NAMALWA (cell line): ENCODE measurements at regions not wholly inside any gene's neighbourhood (a gene's known extent, or its start where the extent isn't known, plus 50 kb on each side); places are given as distances from the start of the nearest gene placed in this dataset.
"Not testable (repeated sequence)": the region's sequence is repeated elsewhere in the genome, so short reads cannot be mapped to it uniquely, and the experiment has no call there.

Experiments used
- DNase-seq: peaks from one replicate; pipeline ENCODE4 v3.0.0-alpha.2; 2015; ENCODE audit warnings: low spot score

DNA sequence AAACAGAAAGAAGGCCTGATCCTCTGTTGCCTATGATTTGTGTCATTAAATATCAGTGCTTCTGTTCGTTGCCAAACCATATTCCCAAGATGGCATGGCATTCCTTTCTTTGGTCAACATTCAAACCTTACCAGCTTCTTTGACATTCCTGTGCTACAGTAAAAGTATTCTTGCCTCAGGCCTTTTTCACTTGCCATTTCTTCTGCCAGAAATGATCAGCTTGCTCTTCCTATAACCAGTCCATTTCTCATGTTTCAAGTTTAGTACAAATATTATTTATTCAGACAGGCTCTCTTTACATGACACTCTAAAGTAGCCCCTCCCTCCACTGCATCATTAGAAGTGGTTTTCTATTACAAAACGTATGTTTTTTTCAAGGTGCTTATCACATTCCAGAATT lies 278.3 kb downstream of the KCNJ2 start:
- DNase-seq, result no peak

DNA sequence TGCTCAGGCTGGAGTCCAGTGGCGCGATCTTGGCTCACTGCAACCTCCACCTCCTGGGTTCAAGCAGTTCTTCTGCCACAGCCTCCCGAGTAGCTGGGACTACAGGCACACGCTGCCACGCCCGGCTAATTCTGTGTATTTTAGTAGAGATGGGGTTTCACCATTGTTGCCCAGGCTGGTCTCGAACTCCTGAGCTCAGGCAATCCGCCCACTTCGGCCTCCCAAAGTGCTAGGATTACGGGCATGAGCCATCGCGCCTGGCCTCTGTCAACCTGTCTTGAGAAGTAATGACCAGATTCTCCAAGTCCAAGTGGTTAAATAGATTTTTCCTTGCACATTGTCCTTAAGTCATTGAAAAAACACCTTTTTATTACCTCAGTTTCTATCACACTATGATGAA lies 283.7 kb downstream of the KCNJ2 start:
- DNase-seq, result not testable (repeated sequence)

DNA sequence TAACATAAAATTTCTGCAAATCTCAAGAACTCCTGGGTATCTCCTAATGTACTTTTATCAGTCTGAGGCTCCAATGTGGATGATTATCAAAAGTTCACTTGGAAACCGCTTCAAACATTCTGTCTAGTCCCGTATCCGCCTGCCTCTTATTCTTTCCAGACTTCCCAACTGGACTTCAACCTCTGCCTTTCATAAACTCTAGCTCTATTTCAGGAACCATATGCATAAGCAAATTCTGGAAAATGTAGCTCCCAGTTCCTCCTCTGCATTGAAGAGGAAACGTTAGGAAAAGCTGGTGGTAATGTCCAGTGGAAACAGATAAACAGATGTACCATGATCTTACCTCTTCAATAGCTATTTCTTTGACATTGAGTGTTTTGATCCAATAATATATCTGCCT lies 285.0 kb downstream of the KCNJ2 start:
- DNase-seq, result no peak

DNA sequence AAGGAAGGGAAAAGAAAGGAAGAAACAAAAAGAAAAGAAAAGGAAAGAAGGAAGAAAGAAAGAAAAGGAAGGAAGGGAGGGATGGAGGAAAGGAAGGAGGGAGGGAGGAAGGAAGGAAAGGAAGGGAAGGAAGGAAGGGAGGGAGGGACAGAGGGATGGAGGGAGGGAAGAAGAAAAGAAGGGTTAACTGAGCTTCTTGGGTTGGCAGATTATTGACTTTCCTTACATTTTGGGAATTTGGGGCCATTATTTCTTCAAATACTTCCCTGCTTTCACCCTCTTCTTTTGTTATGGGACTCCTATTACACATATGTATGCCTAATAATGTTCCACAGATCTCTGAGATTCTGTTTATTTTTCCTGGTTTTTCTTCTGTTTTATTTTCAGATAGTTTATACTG lies 285.6 kb downstream of the KCNJ2 start:
- no peak for DNase-seq

DNA sequence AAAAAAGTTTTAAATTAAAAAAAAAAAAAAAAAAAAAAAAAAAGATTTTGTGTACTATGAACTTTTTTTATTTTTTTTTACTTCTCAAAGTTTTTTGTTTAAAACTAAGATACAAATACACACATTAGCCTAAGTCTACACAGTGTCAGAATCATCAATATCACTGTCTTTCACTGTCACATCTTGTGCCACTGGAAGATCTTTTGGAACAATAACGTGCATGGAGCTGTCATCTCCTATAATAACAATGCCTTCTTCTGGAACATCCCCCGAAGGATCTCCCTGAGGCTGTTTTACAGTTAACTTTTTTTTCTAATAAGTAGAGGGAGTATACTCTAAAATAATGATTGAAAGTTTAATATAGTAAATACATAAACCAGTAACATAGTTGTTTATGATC lies 295.7 kb downstream of the KCNJ2 start:
- no peak for DNase-seq

DNA sequence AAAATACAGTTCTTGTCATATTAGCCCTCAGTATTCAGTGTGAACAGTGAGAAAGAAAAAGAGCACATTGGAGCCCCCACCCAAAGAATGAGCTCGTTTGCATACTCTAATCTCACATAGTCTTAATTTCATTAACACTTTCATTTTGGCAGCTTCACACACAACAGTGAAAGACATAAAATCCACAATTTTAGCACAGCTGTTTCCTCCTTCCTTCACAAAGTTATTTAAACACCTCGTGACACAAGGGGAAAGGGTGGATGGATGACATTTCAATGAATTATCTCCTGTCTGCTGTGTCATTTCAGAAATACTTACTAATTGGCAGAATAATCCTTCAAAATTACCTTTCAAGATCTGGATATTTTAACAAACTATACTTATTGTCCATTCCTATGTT lies 299.3 kb downstream of the KCNJ2 start:
- no peak for DNase-seq

DNA sequence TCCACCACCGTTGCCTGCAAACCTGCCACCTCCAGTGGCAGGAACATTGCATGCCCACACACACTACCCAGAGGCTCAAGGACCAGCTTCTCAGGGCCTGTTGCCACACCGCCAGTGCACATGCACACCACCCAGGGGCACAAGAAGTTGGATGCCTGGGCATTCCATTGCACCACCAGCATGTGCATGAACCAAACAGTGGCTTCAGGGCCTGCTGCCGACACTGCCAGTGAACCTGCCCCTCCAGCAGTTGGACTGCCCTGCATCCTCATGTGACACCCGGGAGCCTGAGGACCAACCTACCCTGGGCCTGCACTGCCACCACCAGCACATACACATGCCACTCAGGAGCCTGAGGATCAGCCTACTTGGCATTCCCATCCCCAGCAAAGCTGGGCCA lies 303.7 kb downstream of the KCNJ2 start:
- DNase-seq, result no peak

DNA sequence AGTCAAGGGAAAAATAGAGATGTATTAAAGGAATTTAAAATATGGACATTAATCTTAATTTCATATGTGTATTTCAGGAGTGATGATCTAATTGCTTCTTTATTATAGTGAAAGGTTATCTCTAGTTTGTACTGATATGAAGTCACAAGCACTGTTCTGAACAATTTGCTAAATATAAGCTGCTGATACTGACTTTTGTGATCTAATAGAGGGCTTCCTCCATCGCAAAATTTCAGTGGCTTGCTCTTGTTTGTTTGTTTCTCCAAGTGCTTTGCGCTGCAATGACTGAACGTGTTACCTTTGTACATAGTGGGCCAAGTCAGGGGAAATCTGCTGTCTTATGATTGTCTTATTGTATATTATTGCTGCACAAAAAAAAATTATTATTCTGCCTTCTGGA lies 307.0 kb downstream of the KCNJ2 start:
- no peak for DNase-seq

DNA sequence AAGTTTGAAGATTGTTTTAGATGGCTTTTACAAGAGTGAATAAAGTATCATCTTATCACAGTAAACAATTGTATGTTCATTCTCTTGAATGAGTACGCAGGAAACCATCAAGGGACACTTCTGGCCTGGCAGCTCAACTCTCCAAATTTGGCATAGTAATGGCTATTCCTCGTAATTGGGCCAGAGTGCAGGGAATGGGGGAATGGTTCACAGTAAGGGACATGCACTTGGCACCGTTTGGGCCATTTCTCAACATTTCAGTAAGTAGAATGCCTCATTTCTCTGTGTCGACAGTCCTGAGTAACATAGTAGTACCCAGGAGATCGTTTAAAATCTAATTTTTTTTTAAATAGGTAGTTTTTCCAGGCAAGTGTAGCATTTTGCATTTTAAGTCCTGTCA lies 309.6 kb downstream of the KCNJ2 start:
- DNase-seq, result no peak

DNA sequence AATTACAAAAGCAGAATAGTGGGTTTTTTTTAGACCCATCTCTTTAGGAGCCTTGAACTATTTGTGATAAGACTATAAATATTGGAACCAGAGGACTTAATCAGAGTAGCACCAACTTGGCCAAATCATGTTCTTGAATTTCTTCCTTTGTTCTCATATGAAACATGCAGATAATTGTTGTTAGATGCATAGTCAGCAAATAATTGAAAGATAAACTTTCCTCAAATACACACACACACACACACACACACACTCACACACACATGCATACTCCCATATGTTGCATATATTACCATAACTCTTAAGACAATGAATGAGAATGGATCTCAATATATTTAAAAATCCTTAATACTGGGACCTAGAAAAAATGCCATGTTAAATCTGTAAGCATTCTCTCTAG lies 310.4 kb downstream of the KCNJ2 start:
- DNase-seq, result no peak

DNA sequence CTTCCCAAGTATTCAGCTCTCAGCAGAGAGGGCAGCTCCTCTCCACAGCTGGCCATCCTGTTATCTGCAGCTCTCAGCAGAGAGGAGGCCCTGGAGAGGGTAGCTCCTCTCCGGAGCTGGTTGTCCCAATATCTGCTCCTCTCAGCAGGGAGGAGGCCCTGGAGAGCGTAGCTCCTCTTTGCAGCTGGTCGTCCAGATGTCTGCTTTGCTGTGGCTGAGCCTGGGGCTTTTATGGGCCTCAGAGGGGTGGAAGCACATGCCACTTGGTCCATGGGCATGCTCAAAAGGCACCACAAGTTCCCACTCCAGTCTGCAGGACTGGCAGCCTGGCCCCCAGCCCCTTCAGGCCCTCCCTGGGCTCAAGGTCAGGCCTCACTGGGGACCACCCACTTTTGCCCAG lies 314.3 kb downstream of the KCNJ2 start:
- no peak for DNase-seq

DNA sequence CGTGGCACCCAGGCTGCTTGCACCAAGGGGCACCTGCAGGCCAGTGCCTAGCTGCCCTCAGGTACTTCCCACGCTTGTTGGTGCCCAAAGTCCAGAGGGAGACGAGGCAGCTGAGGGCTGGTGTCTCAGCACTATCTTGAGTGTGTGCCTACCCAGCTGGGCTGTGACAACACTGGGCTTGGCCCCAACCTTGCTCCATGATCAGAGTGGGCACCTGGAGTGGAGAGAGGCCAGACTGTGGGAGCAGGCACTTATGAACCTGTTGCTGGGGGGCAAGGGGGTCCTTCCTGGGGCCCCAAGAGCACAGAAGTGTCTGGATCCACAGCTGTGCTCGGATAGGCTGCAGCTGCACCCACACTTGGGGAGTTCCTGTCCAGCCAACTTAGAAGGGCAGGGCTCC lies 314.7 kb downstream of the KCNJ2 start:
- no peak for DNase-seq

DNA sequence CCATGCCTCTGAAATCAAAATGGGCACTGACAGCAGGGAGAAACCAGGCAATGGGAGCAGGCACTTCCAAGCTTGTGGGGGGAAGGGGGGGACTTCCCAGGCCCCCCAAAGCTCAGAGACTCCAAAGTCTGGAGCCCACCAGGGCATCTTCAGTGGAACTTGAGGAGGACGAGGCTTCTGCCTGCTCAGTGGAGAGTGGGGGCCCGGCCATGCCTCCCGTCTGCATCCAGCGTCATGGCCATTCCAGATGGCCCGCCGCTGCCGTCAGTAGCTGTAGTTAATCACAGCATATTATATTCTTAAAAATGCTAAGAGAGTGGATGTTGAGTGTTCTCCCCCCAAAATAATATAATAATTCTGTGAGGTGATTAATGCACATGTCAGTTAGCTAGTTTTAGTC lies 315.2 kb downstream of the KCNJ2 start:
- DNase-seq, result no peak

DNA sequence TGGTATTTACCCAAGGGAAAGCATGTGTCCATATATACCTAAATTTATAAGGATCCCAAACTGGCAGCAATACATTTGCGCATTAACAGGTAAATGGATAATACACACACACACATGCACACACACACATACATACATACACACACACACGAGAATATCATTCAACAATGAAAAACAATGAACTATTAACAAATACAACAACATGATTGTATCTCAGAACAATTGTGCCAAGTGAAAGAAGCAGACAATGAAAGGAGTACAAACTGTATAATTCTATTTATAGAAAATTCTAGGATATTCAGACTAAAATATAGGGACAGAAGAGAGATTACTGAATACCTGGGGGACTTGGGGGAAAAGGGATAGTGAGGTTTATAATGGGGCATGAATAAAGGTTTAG lies 323.0 kb downstream of the KCNJ2 start:
- DNase-seq, result no peak

DNA sequence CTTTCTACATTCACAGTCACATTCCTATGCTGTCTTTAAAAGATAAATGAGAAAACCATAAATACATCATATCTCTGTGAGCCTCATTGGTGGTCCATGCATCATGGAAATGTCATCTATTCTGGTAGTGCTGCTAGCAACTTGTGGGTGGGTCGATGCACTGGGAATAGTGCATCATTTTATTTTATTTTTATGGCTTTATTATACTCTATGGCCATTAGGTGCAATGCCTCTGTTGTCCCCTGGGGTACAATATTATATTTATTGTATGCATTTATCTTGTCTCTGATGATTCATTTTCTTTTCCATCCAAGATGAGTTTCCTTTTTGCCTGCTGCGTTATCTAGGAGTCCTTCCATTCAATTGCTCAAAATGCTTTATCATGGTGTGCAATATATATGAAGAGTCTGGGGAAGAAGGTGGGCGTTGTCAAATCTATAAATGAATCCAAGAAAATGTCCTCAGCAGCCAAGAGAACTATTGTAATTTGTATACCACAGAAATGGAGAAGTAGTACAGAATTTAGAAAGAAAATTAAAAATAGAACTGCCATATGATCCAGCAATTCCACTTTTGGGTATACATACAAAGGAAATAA lies 324.0 kb downstream of the KCNJ2 start:
- no peak for DNase-seq

DNA sequence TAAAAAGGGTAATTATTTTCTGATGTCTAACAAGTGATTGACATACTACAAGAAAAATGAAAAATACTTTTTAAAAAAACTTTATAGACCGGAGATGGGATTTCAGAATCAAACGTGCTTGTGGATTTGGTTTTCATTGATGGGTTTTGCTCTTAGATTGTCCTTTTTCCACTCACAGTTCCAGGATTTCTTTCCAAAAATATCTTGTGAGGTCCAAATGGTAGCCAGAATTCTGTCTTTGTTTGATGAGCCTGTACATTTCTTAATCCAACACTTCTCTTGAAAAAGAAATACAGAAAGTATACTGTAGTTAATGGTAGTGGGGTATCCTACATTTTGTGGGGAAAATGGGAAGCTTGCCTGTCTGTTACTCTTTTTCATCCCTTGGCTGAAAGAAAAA lies 329.3 kb downstream of the KCNJ2 start:
- DNase-seq, result no peak

DNA sequence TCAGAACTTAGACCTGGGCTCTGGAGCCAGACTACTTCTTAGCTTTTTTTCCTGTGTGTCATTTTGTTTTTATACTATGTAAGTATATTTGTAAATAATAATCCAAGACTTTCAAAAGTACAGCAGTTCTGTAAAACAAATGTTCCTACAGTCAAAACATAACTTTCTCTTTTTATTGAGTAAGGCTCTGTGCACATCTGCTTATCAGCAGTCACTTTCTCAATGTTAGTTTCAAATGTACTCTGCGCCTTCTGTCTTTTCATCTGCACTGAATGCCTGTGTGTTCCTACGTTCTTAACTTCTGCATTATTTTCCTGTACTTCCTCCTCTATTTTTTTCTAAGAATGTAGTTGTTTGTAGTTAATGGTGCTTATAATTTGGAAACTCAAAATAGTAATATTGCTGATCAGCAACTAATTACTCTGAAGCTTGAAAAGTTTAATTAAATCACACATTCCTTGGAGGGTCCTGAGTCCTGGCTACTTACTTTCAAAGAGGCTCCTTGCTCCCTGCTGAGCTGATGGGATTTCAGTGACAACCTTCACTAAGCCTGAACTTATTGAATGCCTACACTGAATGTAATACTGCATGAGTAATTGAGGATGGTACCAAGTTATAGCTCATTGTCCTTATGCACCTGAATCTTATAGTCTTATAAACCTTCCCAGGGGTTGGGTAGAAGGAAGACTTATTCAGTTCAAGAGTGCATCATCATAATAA lies 329.9 kb downstream of the KCNJ2 start:
- no peak for DNase-seq

DNA sequence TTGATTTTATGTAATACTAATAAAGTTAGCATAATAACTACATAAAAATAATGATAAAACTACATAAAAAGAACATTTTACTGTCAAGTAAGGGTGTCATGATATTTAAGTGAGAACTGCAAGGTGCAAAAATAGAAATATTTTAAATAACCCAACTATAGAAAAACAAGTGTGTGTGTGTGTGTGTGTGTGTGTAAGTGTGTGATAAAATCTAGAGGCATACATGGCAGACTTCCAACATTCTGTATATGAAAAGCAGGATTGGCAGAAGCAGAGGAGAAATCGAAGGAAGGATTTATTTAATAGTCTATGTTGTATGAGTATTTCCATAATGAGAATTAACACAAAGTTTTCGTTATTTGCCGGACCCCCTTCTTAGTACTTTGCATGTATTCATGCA lies 334.1 kb downstream of the KCNJ2 start:
- no peak for DNase-seq

DNA sequence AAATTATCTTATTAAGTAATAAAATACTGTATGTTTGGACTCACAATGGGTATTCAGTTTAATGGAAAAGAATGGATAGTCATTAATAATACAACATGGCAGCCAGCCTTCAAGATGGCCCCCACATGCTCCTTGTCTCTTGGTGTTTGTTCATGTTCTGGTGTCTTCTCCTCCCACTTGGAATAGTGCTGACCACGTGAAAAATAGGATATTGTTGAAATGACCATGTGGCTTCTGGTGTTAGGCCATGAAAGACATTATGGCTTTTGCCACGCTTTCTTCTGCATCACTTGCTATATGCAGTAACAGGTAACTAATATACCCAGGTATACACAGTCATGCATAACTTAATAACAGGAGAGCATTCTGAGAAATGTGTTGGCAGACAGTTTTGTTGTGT lies 341.0 kb downstream of the KCNJ2 start:
- no peak for DNase-seq

DNA sequence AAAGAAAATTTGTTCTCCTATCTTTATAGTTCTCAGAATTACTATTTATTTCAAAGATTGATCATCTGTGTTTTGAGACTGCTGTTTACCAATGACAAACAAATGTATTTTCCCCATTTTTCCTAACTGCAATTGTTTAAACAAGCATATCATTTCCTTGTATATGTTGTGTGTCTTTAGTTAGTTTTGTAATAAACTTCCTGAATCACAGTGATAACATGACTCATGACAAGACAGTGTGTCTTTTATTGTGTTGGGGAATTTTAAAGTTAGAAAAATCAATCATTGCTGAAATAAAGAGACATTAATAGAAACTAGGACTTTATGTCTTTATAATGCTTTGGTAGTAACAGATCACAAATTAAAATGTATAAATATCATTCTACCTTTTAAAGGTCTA lies 348.5 kb downstream of the KCNJ2 start:
- no peak for DNase-seq

DNA sequence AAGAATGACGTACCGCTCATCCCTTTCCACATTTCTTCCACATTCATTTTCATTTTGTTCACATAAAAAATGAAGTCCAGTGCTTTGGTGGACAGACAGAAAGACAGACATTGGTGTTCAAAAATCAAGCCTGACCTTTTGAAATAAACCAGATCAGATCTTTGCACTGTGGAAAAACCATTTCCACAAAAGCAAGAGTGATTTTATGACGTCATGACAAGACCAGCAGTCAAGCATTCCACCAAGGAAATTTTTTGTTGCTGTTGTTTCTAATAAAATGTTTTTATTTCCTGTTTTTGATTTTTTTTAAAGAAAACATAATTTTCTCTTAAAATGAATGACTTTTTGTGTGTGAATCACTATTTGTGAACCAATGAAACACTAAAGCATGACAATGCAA lies 350.0 kb downstream of the KCNJ2 start:
- DNase-seq, result no peak

DNA sequence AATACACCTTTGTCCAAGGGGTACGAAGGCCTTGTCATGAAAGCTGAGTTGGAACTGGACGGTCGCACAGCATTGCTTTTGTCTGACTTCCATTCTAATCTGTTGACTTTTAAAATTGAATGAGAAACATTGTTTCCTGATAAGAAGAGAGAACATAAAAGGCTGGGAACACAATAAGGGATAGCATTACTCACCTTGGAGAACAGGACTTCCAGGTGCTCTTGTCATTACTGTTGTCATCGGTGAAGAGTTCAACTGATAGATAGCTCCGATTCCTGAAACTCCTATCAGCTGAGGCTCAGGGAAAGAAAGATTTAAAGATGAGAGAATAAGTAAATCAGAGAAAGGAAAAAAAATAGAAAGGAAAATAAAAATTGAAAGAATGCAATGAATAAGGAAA lies 351.1 kb downstream of the KCNJ2 start:
- no peak for DNase-seq

DNA sequence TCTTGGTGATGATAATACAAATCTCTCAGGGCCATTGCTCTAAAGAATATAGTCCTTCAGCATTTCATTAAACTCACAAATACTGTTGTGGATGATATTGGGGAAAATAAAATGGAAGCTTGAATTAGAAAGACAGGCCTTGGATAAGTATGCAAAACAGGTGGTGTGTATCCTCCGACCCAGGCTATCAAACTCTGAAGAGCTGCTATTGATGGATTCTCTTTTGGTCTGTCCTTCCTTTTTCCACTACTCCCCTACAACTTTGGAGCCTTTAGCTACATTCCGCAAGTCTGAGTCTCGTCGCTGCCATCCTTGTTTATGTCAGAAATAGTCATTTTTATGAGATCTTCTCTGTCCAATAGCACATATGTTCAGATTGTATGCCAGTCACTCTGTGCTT lies 351.6 kb downstream of the KCNJ2 start:
- DNase-seq, result no peak

DNA sequence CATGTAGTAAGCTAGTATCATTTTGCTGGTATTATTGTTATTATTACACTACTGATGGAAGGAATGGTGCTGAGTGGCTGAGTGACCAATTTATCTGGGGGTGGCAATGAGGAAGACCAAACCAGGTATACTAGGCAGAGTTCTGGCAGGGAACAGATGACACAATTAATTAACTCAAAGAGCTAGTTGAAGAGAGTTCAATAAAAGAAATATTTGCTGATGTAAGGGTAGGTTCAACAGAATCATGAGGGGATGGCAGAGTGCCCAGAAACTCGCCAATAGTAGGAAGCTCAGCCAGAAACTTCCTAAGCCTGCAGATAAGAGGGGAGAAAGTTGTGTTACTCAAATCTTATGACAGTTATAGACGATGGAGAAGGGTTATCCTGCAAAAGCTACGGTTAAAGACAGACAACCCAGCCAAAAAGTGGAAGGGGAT lies 352.5 kb downstream of the KCNJ2 start:
- no peak for DNase-seq
